GM23338 (cell line): ENCODE measurements at regions not wholly inside any gene's neighbourhood (a gene's known extent, or its start where the extent isn't known, plus 50 kb on each side); places are given as distances from the start of the nearest gene placed in this dataset.

Source experiments
- ATAC-seq: fragments of 200-7000 bp; cut with Tn5 transposase; 3 replicates; pipeline ENCODE4 v1.9.1; 2020
- DNase-seq: peaks from one replicate; pipeline ENCODE4 v3.0.0-alpha.2; 2015; ENCODE audit warnings: low spot score
- H2AFZ ChIP-seq: fragments of 200-600 bp; sonication (generic); 2 replicates; pipeline ENCODE4 v1.8.0; 2016; ENCODE audit warnings: antibody characterized with exemption, mild to moderate bottlenecking, moderate library complexity
- H3F3A ChIP-seq: fragments of 200-600 bp; sonication (generic); replicated peaks from 2 replicates; pipeline ENCODE4 v1.8.0; 2017; ENCODE audit warnings: antibody characterized with exemption, mixed run types, low read depth
- H3K27ac ChIP-seq: fragments of 200-600 bp; sonication (generic); 2 replicates; pipeline ENCODE4 v1.6.1; 2016; ENCODE audit warnings: low read depth
- H3K27me3 ChIP-seq: fragments of 200-600 bp; sonication (generic); 2 replicates; pipeline ENCODE4 v1.8.0; 2016; ENCODE audit warnings: mild to moderate bottlenecking, mixed run types, moderate library complexity; ENCODE audit not compliant: insufficient read depth
- H3K36me3 ChIP-seq: fragments of 200-600 bp; sonication (generic); 2 replicates; pipeline ENCODE4 v1.8.0; 2016; ENCODE audit warnings: mild to moderate bottlenecking; ENCODE audit not compliant: insufficient read depth
- H3K4me1 ChIP-seq: fragments of 200-600 bp; sonication (generic); 2 replicates; pipeline ENCODE4 v1.8.0; 2016; ENCODE audit warnings: mild to moderate bottlenecking, moderate library complexity; ENCODE audit not compliant: insufficient read depth
- H3K4me2 ChIP-seq: fragments of 200-600 bp; sonication (generic); 2 replicates; pipeline ENCODE4 v1.7.1; 2017; ENCODE audit warnings: mixed run types
- H3K4me3 ChIP-seq: fragments of 200-600 bp; sonication (generic); 2 replicates; pipeline ENCODE4 v1.6.1; 2016; ENCODE audit warnings: mixed run types
- H3K79me2 ChIP-seq: fragments of 200-600 bp; sonication (generic); replicated peaks from 2 replicates; pipeline ENCODE4 v1.8.0; 2017; ENCODE audit warnings: mild to moderate bottlenecking; ENCODE audit not compliant: insufficient read depth
- H3K9me2 ChIP-seq: fragments of 200-600 bp; sonication (generic); 2 replicates; pipeline ENCODE4 v1.8.0; 2017; ENCODE audit not compliant: insufficient read depth
- H4K20me1 ChIP-seq: fragments of 200-600 bp; sonication (generic); replicated peaks from 2 replicates; pipeline ENCODE4 v1.8.0; 2017; ENCODE audit warnings: mild to moderate bottlenecking; ENCODE audit not compliant: insufficient read depth
- H3K27ac Mint-ChIP-seq: 2 replicates; pipeline ENCODE4 v1.8.0; 2020; ENCODE audit warnings: inconsistent platforms, mild to moderate bottlenecking, moderate library complexity, mixed read lengths
- H3K27me3 Mint-ChIP-seq: 3 replicates; pipeline ENCODE4 v1.8.0; 2022; ENCODE audit warnings: low read depth, mild to moderate bottlenecking, moderate library complexity, mixed read lengths, inconsistent platforms; ENCODE audit not compliant: insufficient read depth, poor library complexity
- H3K36me3 Mint-ChIP-seq: 3 replicates; pipeline ENCODE4 v1.8.0; 2021; ENCODE audit warnings: low read depth, mild to moderate bottlenecking, inconsistent platforms, moderate library complexity, mixed read lengths
- H3K4me1 Mint-ChIP-seq: 3 replicates; pipeline ENCODE4 v1.8.0; 2020; ENCODE audit warnings: mild to moderate bottlenecking, inconsistent platforms, mixed read lengths
- H3K4me3 Mint-ChIP-seq: 3 replicates; pipeline ENCODE4 v1.8.0; 2021; ENCODE audit warnings: moderate library complexity, mild to moderate bottlenecking, inconsistent platforms, mixed read lengths
- H3K9me3 Mint-ChIP-seq: 3 replicates; pipeline ENCODE4 v1.8.0; 2020; ENCODE audit warnings: moderate library complexity, mild to moderate bottlenecking, inconsistent platforms, mixed read lengths
- CREB1 ChIP-seq: fragments of 250-450 bp; sonication (Bioruptor Pico); IDR thresholded peaks from 2 replicates; pipeline ENCODE4 v1.5.0; 2020; ENCODE audit warnings: low read depth, mild to moderate bottlenecking, moderate library complexity
- CTCF ChIP-seq, 2 experiments: fragments of 200-600 bp in 1 of 2; sonication (generic) in 1 of 2; conservative IDR thresholded peaks; 2 replicates each; pipeline versions ENCODE4 v1.5.1 to v1.6.1; 2016 to 2017; ENCODE audit warnings: antibody characterized with exemption in 2 of 2, low read depth in 2 of 2, mild to moderate bottlenecking in 2 of 2, moderate library complexity in 1 of 2
- ETS1 ChIP-seq: IDR thresholded peaks from 2 replicates; pipeline ENCODE4 v1.6.1; 2016; ENCODE audit warnings: antibody characterized with exemption
- EZH2 ChIP-seq: fragments of 200-600 bp; sonication (generic); IDR thresholded peaks from one replicate; pipeline ENCODE4 v1.8.0; 2017; ENCODE audit warnings: antibody characterized with exemption, mild to moderate bottlenecking, low read depth; ENCODE audit not compliant: unreplicated experiment
- EZH2phosphoT487 ChIP-seq: fragments of 200-600 bp; sonication (generic); IDR thresholded peaks from one replicate; pipeline ENCODE4 v1.8.1; 2018; ENCODE audit warnings: antibody characterized with exemption; ENCODE audit not compliant: unreplicated experiment
- JUNB ChIP-seq: IDR thresholded peaks from one replicate; pipeline ENCODE4 v1.6.1; 2016; ENCODE audit warnings: antibody characterized with exemption; ENCODE audit not compliant: unreplicated experiment
- NANOG ChIP-seq: IDR thresholded peaks from 2 replicates; pipeline ENCODE4 v1.6.1; 2016; ENCODE audit warnings: antibody characterized with exemption, borderline replicate concordance
- POLR2AphosphoS5 ChIP-seq: IDR thresholded peaks from 2 replicates; pipeline ENCODE4 v1.6.1; 2016; ENCODE audit warnings: antibody characterized with exemption, low read depth
- REST ChIP-seq: IDR thresholded peaks from one replicate; pipeline ENCODE4 v1.6.1; 2018; ENCODE audit warnings: antibody characterized with exemption; ENCODE audit not compliant: unreplicated experiment
- STAT1 ChIP-seq: IDR thresholded peaks from one replicate; pipeline ENCODE4 v1.6.1; 2016; ENCODE audit warnings: antibody characterized with exemption; ENCODE audit not compliant: unreplicated experiment
- ZNF114 ChIP-seq: fragments of 250-450 bp; sonication (Bioruptor Pico); IDR thresholded peaks from 2 replicates; pipeline ENCODE4 v1.5.0; 2020; ENCODE audit warnings: mild to moderate bottlenecking, moderate library complexity
- ZNF331 ChIP-seq: fragments of 250-450 bp; sonication (Bioruptor Pico); IDR thresholded peaks from 2 replicates; pipeline ENCODE4 v1.5.0; 2020; ENCODE audit warnings: low read depth, mild to moderate bottlenecking, moderate library complexity
- ZNF462 ChIP-seq: fragments of 250-450 bp; sonication (Bioruptor Pico); IDR thresholded peaks from 2 replicates; pipeline ENCODE4 v1.5.0; 2020; ENCODE audit warnings: mild to moderate bottlenecking, moderate library complexity

- no peak overlapping the region for H3K4me3 ChIP-seq
- H3K36me3 ChIP-seq, result peaks cover 9% of the 10 kb centered on the region; the same call in 1 of the 2 replicates
- Mint-ChIP-seq H3K27ac (no peak overlapping the region), H3K4me1 (peaks cover 7% of the 10 kb centered on the region), H3K36me3 (peaks cover 11% of the 10 kb centered on the region; the same call in 2 of the 3 replicates), H3K9me3 (peaks cover 17% of the 10 kb centered on the region), H3K4me3 (no peak overlapping the region), H3K27me3 (no peaks in the 10 kb centered on the region)
- ATAC-seq (peak; percentile 59), DNase-seq (peak; percentile 13)
- no peaks in the 10 kb centered on the region for H3K27me3 ChIP-seq
- H3K4me2 ChIP-seq, result no peak overlapping the region
- H3K9me2 ChIP-seq, result peaks cover 13% of the 10 kb centered on the region; the same call in 1 of the 2 replicates
- no peaks in the 10 kb centered on the region for H3F3A ChIP-seq
- no peak for TF ChIP-seq EZH2
- no peak for TF ChIP-seq POLR2AphosphoS5
- TF ChIP-seq JUNB, result no peak
- no peak for TF ChIP-seq ZNF114
- no peak for TF ChIP-seq ZNF331 (CRISPR knock-in tag)
- no peak for TF ChIP-seq EZH2phosphoT487
- no peak for TF ChIP-seq ZNF462 (CRISPR knock-in tag)
- no peak for TF ChIP-seq CTCF (conservative IDR thresholded peaks at IDR 0.05; ENCODE audit: low read depth in 2 of 2)
- no peak for TF ChIP-seq STAT1
- TF ChIP-seq REST, result no peak
- TF ChIP-seq CREB1 (CRISPR knock-in tag), result no peak
- no peak for TF ChIP-seq NANOG
- no peak for TF ChIP-seq ETS1
- H3K4me1 ChIP-seq, result no peaks in the 10 kb centered on the region
- no peaks in the 10 kb centered on the region for H4K20me1 ChIP-seq
- no peak overlapping the region for H3K27ac ChIP-seq
- no peaks in the 10 kb centered on the region for H3K79me2 ChIP-seq
- no peak overlapping the region for H2AFZ ChIP-seq
Observed at GRCh38 chr2:5803547-5803946, 111.4 kb downstream of the SOX11 start.
